SHP77 (cell line): ENCODE measurements at regions not wholly inside any gene's neighbourhood (a gene's known extent, or its start where the extent isn't known, plus 50 kb on each side); places are given as distances from the start of the nearest gene placed in this dataset.

ENCODE experiments used
- DNase-seq, 2 experiments: peaks; one replicate each; lab custom pipeline; 2025; lab: John Stamatoyannopoulos, UW

GRCh38 chr2:219957820-219958219 is 330.4 kb downstream of the SLC4A3 start:
- DNase-seq: no peak

- no peak for DNase-seq
Observed at GRCh38 chr2:219958941-219959340, 331.5 kb downstream of the SLC4A3 start.

GRCh38 chr2:219959471-219959870 is 332.0 kb downstream of the SLC4A3 start:
- no peak for DNase-seq

GRCh38 chr2:219961947-219962498 is 334.6 kb downstream of the SLC4A3 start:
- DNase-seq: no peak

GRCh38 chr2:219962801-219963200 is 335.4 kb downstream of the SLC4A3 start:
- no peak for DNase-seq

GRCh38 chr2:219965287-219966194 is 338.1 kb downstream of the SLC4A3 start:
- no peak for DNase-seq

- no peak for DNase-seq
Observed at GRCh38 chr2:219967247-219968245, 340.1 kb downstream of the SLC4A3 start.

- DNase-seq: no peak
Observed at GRCh38 chr2:219968685-219969345, 341.4 kb downstream of the SLC4A3 start.

GRCh38 chr2:219969508-219969907 is 342.1 kb downstream of the SLC4A3 start:
- no peak for DNase-seq

- DNase-seq: no peak
Observed at GRCh38 chr2:219973136-219973535, 345.7 kb downstream of the SLC4A3 start.

- no peak for DNase-seq
Observed at GRCh38 chr2:219976871-219977270, 349.4 kb downstream of the SLC4A3 start.

- no peak for DNase-seq
Observed at GRCh38 chr2:219980638-219981037, 353.2 kb downstream of the SLC4A3 start.

GRCh38 chr2:219983836-219984235 is 356.4 kb downstream of the SLC4A3 start:
- DNase-seq: no peak

GRCh38 chr2:219985017-219985416 is 357.6 kb downstream of the SLC4A3 start:
- DNase-seq: no peak

GRCh38 chr2:219987830-219988229 is 360.4 kb downstream of the SLC4A3 start:
- DNase-seq: no peak

- no peak for DNase-seq
Observed at GRCh38 chr2:219989744-219990143, 362.3 kb downstream of the SLC4A3 start.

- DNase-seq: no peak
Observed at GRCh38 chr2:219991116-219991515, 363.7 kb downstream of the SLC4A3 start.

- DNase-seq: no peak
Observed at GRCh38 chr2:219995399-219995798, 368.0 kb downstream of the SLC4A3 start.

- no peak for DNase-seq
Observed at GRCh38 chr2:219995991-219996765, 368.7 kb downstream of the SLC4A3 start.

- DNase-seq: peak; percentile 26 to 54
Observed at GRCh38 chr2:219997341-219997851, 370.0 kb downstream of the SLC4A3 start.

GRCh38 chr2:219998107-219998506 is 370.7 kb downstream of the SLC4A3 start:
- no peak for DNase-seq
